Jurkat, Clone E6-1 (cell line): ENCODE measurements at regions not wholly inside any gene's neighbourhood (a gene's known extent, or its start where the extent isn't known, plus 50 kb on each side); places are given as distances from the start of the nearest gene placed in this dataset.

Source experiments
- DNase-seq: peaks from one replicate; pipeline ENCODE4 v3.0.0-alpha.2; 2011; ENCODE audit warnings: low read depth, low spot score
- H3K4me3 ChIP-seq: 2 replicates; pipeline ENCODE4 v1.5.1; 2011; ENCODE audit warnings: mild to moderate bottlenecking, low read length, control low read depth, moderate library complexity

- no peak overlapping the region for H3K4me3 ChIP-seq
- DNase-seq: no peak
Observed at GRCh38 chr15:87245592-87245991, 1010.9 kb downstream of the NTRK3 start.

GRCh38 chr15:87243474-87243873, 1013.1 kb downstream of the NTRK3 start:
- no peak overlapping the region for H3K4me3 ChIP-seq
- no peak for DNase-seq

- DNase-seq: no peak
- H3K4me3 ChIP-seq: no peak overlapping the region
Observed at GRCh38 chr15:87239582-87240230, 1016.8 kb downstream of the NTRK3 start.

- no peak overlapping the region for H3K4me3 ChIP-seq
- no peak for DNase-seq
Observed at GRCh38 chr15:87238451-87239068, 1018.0 kb downstream of the NTRK3 start.

GRCh38 chr15:87228460-87228859, 1028.1 kb downstream of the NTRK3 start:
- DNase-seq: no peak
- no peak overlapping the region for H3K4me3 ChIP-seq

GRCh38 chr15:87227846-87228245, 1028.7 kb downstream of the NTRK3 start:
- DNase-seq: no peak
- H3K4me3 ChIP-seq: no peak overlapping the region

GRCh38 chr15:87225436-87225835, 1031.1 kb downstream of the NTRK3 start:
- no peak overlapping the region for H3K4me3 ChIP-seq
- DNase-seq: no peak

- no peak for DNase-seq
- H3K4me3 ChIP-seq: no peak overlapping the region
Observed at GRCh38 chr15:87224404-87224803, 1032.1 kb downstream of the NTRK3 start.

GRCh38 chr15:87219650-87220615, 1036.6 kb downstream of the NTRK3 start:
- H3K4me3 ChIP-seq: no peak overlapping the region
- peak; percentile 36 for DNase-seq

GRCh38 chr15:87215100-87215499, 1041.4 kb downstream of the NTRK3 start:
- no peak for DNase-seq
- no peak overlapping the region for H3K4me3 ChIP-seq

- no peak for DNase-seq
Observed at GRCh38 chr15:87213626-87214025, 1042.9 kb downstream of the NTRK3 start.

GRCh38 chr15:87212041-87212440, 1044.5 kb downstream of the NTRK3 start:
- DNase-seq: no peak
- no peak overlapping the region for H3K4me3 ChIP-seq

More at GRCh38 chr15:87213626-87214025, 1042.9 kb downstream of the NTRK3 start:
- H3K4me3 ChIP-seq: no peak overlapping the region

- DNase-seq: no peak
- H3K4me3 ChIP-seq: no peak overlapping the region
Observed at GRCh38 chr15:87211547-87211946, 1045.0 kb downstream of the NTRK3 start.

- no peak overlapping the region for H3K4me3 ChIP-seq
- no peak for DNase-seq
Observed at GRCh38 chr15:87209891-87210689, 1046.4 kb downstream of the NTRK3 start.

GRCh38 chr15:87207990-87208580, 1048.5 kb downstream of the NTRK3 start:
- no peak for DNase-seq
- no peak overlapping the region for H3K4me3 ChIP-seq

GRCh38 chr15:87207251-87207650, 1049.3 kb downstream of the NTRK3 start:
- DNase-seq: no peak
- H3K4me3 ChIP-seq: no peak overlapping the region

GRCh38 chr15:87201986-87202385, 1054.6 kb downstream of the NTRK3 start:
- DNase-seq: peak; percentile 60
- no peak overlapping the region for H3K4me3 ChIP-seq

GRCh38 chr15:87200149-87200548, 1056.4 kb downstream of the NTRK3 start:
- H3K4me3 ChIP-seq: no peak overlapping the region
- DNase-seq: no peak

- DNase-seq: no peak
Observed at GRCh38 chr15:87197981-87198380, 1058.6 kb downstream of the NTRK3 start.

More at GRCh38 chr15:87197981-87198380, 1058.6 kb downstream of the NTRK3 start:
- H3K4me3 ChIP-seq: no peak overlapping the region
